RPMI8226 (cell line): ENCODE measurements at regions not wholly inside any gene's neighbourhood (a gene's known extent, or its start where the extent isn't known, plus 50 kb on each side); places are given as distances from the start of the nearest gene placed in this dataset.
"Not testable (repeated sequence)": the region's sequence is repeated elsewhere in the genome, so short reads cannot be mapped to it uniquely, and the experiment has no call there.

Source experiments
- DNase-seq: peaks from one replicate; pipeline ENCODE4 v3.0.0-alpha.2; 2015

- DNase-seq = no peak
Measured at GRCh38 chr2:147033044-147033443, 811.8 kb upstream of the ACVR2A start.

GRCh38 chr2:147031897-147032296, 812.9 kb upstream of the ACVR2A start:
- DNase-seq = no peak

GRCh38 chr2:147030966-147031720, 813.7 kb upstream of the ACVR2A start:
- DNase-seq = no peak

GRCh38 chr2:147027436-147027835, 817.4 kb upstream of the ACVR2A start:
- DNase-seq = no peak

- DNase-seq = no peak
Measured at GRCh38 chr2:147026664-147027295, 818.0 kb upstream of the ACVR2A start.

- DNase-seq = no peak
Measured at GRCh38 chr2:147025646-147026585, 818.9 kb upstream of the ACVR2A start.

GRCh38 chr2:147019311-147019710, 825.5 kb upstream of the ACVR2A start:
- DNase-seq = no peak

- DNase-seq = no peak
Measured at GRCh38 chr2:147017951-147018645, 826.7 kb upstream of the ACVR2A start.

- no peak for DNase-seq
Measured at GRCh38 chr2:147016181-147016580, 828.6 kb upstream of the ACVR2A start.

- DNase-seq = no peak
Measured at GRCh38 chr2:147015591-147015990, 829.2 kb upstream of the ACVR2A start.

- no peak for DNase-seq
Measured at GRCh38 chr2:147013696-147014392, 831.0 kb upstream of the ACVR2A start.

GRCh38 chr2:147008481-147008880, 836.3 kb upstream of the ACVR2A start:
- no peak for DNase-seq

- no peak for DNase-seq
Measured at GRCh38 chr2:147006736-147007141, 838.1 kb upstream of the ACVR2A start.

- DNase-seq = no peak
Measured at GRCh38 chr2:147003081-147003480, 841.7 kb upstream of the ACVR2A start.

GRCh38 chr2:147002256-147002655, 842.6 kb upstream of the ACVR2A start:
- no peak for DNase-seq

GRCh38 chr2:147001061-147001460, 843.8 kb upstream of the ACVR2A start:
- no peak for DNase-seq

- DNase-seq = not testable (repeated sequence)
Measured at GRCh38 chr2:147000151-147000550, 844.7 kb upstream of the ACVR2A start.

- DNase-seq = no peak
Measured at GRCh38 chr2:146997945-146998344, 846.9 kb upstream of the ACVR2A start.

GRCh38 chr2:146997488-146997887, 847.3 kb upstream of the ACVR2A start:
- DNase-seq = no peak

- DNase-seq = no peak
Measured at GRCh38 chr2:146994246-146994645, 850.6 kb upstream of the ACVR2A start.

- DNase-seq = no peak
Measured at GRCh38 chr2:146992466-146992865, 852.4 kb upstream of the ACVR2A start.

- DNase-seq = no peak
Measured at GRCh38 chr2:146992057-146992456, 852.8 kb upstream of the ACVR2A start.
